ENCODE measurements at regions not wholly inside any gene's neighbourhood (a gene's known extent, or its start where the extent isn't known, plus 50 kb on each side); places are given as distances from the start of the nearest gene placed in this dataset.

DNA sequence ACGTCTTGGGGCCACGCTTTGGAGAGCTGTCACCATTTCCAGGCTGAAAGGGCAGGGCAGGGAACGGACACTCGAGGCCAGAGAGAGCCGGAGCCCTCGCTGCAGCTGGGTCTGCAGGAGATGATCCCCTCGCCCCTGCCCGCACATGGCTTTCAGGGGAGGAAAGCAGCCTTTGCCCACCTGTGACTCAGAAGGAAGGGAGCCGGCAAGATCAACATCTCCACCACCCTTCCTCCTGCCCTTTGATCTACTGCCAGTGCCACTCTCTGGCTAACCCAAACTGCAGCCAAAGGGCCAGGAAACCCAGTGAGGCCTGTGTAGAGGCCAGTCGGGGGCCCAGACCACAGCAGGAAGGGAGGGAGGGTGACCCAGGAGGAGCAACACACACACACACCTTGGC, 137.1 kb upstream of the ERCC6L2 start:
- TF ChIP-seq, protein P1, sequence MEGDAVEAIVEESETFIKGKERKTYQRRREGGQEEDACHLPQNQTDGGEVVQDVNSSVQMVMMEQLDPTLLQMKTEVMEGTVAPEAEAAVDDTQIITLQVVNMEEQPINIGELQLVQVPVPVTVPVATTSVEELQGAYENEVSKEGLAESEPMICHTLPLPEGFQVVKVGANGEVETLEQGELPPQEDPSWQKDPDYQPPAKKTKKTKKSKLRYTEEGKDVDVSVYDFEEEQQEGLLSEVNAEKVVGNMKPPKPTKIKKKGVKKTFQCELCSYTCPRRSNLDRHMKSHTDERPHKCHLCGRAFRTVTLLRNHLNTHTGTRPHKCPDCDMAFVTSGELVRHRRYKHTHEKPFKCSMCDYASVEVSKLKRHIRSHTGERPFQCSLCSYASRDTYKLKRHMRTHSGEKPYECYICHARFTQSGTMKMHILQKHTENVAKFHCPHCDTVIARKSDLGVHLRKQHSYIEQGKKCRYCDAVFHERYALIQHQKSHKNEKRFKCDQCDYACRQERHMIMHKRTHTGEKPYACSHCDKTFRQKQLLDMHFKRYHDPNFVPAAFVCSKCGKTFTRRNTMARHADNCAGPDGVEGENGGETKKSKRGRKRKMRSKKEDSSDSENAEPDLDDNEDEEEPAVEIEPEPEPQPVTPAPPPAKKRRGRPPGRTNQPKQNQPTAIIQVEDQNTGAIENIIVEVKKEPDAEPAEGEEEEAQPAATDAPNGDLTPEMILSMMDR (IDR thresholded peaks at IDR 0.05) = no peak
- TF ChIP-seq POLR2A (IDR thresholded peaks at IDR 0.05) = no peak
- DNase-seq = no peak
- H3K27me3 ChIP-seq = no peaks in the 10 kb centered on the region
- H3K36me3 ChIP-seq = no peaks in the 10 kb centered on the region
- no peak overlapping the region for H3K27ac ChIP-seq
- 82% methylated on average over 3 of the region's 10 CpGs for WGBS (ENCODE audit: insufficient coverage, low coverage, low lambda C conversion rate, missing lambda C conversion rate)
- no peak overlapping the region for H3K4me3 ChIP-seq
- intact Hi-C loops (cut with DNase I) = no loop called here
- no peaks in the 10 kb centered on the region for H3K4me1 ChIP-seq
- no peaks in the 10 kb centered on the region for H3K9me3 ChIP-seq
- no peak for ATAC-seq

DNA sequence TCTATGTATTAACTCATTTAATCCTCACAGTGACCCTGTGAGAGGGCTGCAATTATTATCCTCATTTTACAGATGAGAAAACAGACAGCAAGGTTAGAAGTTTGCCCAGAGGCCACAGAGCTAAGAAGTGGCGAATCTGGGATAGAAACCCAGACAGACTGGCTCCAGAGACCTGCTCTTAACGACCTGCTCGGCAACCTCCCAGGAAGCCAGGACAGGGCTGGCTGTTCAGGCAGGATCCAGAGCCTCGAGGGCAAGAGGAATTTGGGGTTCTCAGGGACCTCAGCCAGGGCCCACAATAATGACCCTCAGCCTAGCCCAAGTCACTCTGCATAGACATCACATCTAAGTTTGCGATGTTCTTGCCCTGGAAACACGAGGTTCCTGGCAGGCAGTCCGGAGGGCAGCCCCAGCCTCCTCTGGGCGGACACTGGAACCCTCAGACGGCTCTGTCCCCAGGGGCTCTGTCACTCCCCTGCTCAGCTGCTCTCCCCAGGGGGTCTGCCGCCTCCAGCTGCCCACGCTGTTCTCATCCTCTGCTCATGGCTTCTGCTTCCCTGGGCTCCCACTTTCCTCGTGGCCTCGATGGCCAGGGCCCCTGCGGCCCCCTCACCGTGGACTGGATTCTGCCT, 138.5 kb upstream of the ERCC6L2 start:
- 61% methylated on average over 2 of the region's 15 CpGs for WGBS (ENCODE audit: insufficient coverage, low coverage, low lambda C conversion rate, missing lambda C conversion rate)
- ATAC-seq (no peak), DNase-seq (no peak)
- Histone ChIP-seq H3K4me3 (no peak overlapping the region), H3K36me3 (no peaks in the 10 kb centered on the region), H3K27ac (no peak overlapping the region), H3K27me3 (no peaks in the 10 kb centered on the region), H3K9me3 (no peaks in the 10 kb centered on the region), H3K4me1 (no peaks in the 10 kb centered on the region)
- intact Hi-C loops (cut with DNase I) = no loop called here
- TF ChIP-seq, protein P1 (IDR thresholded peaks at IDR 0.05) = no peak
- no peak for TF ChIP-seq POLR2A (IDR thresholded peaks at IDR 0.05)

DNA sequence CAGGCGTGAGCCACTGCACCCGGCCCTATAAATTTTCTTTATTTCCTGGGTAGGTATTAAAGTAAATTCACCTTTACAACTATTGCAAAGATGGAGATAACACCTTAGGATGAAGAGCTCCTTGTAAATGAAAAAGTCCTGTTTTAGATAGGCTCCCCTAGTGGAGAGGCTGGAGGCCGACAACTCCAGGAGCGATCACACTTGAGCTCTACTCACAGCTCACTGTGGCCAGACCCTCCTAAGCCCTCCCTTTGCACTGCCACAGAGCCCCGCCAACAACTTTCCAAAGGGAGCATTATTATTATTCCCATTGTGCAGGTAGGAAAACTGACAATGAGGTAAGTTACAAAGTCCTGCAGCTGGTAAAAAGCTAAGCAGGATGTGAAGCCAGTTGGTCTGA, 139.1 kb upstream of the ERCC6L2 start:
- Histone ChIP-seq H3K27ac (no peak overlapping the region), H3K4me1 (no peaks in the 10 kb centered on the region), H3K27me3 (no peaks in the 10 kb centered on the region), H3K36me3 (no peaks in the 10 kb centered on the region), H3K4me3 (no peak overlapping the region), H3K9me3 (no peaks in the 10 kb centered on the region)
- no peak for DNase-seq
- WGBS (ENCODE audit: insufficient coverage, low coverage, low lambda C conversion rate, missing lambda C conversion rate) = 91% methylated on average over 5 of the region's 5 CpGs
- no peak for ATAC-seq
- intact Hi-C loops (cut with DNase I) = no loop called here
- TF ChIP-seq, protein P1 (IDR thresholded peaks at IDR 0.05) = peak in 3 of 4 donors; percentile 14 to 24 (median 22)
- no peak for TF ChIP-seq POLR2A (IDR thresholded peaks at IDR 0.05)

DNA sequence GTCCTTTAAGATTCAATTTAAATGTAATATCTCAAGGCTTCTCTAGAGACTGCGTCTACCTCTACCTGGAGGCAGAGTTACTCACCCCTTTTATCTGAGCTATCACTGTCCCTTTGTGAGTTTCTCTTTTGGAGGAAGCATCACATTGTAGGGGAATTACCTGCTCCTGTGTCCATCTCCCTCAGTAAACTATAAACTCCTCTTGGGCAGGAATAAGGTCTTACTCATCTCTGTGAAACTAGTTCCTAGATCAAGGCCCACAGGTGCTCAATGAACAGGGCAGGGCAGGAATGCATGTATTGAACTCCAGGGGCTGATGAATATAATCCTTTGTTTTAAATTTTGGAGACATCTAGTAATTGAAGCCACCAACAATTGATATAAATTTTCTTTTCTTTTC, 139.8 kb upstream of the ERCC6L2 start:
- Histone ChIP-seq H3K27me3 (no peaks in the 10 kb centered on the region), H3K9me3 (no peaks in the 10 kb centered on the region), H3K27ac (no peak overlapping the region), H3K4me3 (no peak overlapping the region), H3K4me1 (no peaks in the 10 kb centered on the region), H3K36me3 (no peaks in the 10 kb centered on the region)
- intact Hi-C loops (cut with DNase I) = no loop called here
- ATAC-seq = no peak
- DNase-seq = no peak
- TF ChIP-seq POLR2A (IDR thresholded peaks at IDR 0.05) = no peak
- TF ChIP-seq, protein P1 (IDR thresholded peaks at IDR 0.05) = no peak
- 86% methylated on average over 1 of the region's 1 CpG for WGBS (ENCODE audit: insufficient coverage, low coverage, low lambda C conversion rate, missing lambda C conversion rate)

All from right lobe of liver (tissue), 6 donors.